ENCODE measurements at regions not wholly inside any gene's neighbourhood (a gene's known extent, or its start where the extent isn't known, plus 50 kb on each side); places are given as distances from the start of the nearest gene placed in this dataset.

DNA sequence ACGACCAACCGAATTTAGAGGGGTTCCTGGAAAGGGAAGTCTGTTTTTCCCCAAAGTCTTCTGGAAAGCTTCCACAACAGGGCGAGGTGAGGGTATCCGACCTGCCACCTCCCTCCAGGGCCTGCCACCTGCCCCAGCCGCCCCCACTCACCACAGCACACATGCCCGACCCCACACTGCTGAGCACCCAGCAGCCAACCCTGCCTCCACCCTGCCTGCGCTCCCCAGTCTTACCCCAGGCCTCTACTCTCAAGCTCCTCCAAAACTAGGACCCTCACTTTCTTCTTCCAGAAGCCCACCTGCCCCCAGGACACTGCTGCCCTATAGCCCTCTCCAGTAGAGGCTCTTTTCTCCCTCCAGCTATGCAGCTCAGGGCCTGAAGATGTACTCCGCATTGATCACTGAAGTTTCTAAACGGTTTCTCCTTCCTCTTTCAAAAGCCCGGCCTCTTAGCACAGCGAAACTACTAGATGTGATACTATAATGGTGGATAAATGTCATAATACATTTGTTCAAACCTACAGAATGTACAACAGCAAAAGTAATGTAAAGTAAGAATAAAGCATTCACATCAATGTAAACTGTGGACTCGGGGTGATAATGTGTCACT lies 128.8 kb upstream of the SLC1A4 start:
- Histone ChIP-seq H3K79me1 (ENCODE audit: insufficient read depth, low read depth, low read length, poor library complexity, severe bottlenecking) (no peaks in the 10 kb centered on the region), H4K8ac (replicated peaks; ENCODE audit: insufficient read length, low read depth, low read length) (no peak overlapping the region), H3K4me1 (ENCODE audit: insufficient read depth, low read length) (peaks cover 2% of the 10 kb centered on the region; the same call in 1 of the 2 replicates), H3K4ac (ENCODE audit: low read depth, low read length) (no peak overlapping the region), H2BK15ac (ENCODE audit: low read depth, low read length) (no peak overlapping the region), H3K27ac (ENCODE audit: insufficient read length, low read depth, low read length) (no peak overlapping the region), H2BK120ac (ENCODE audit: low read depth, low read length, poor library complexity, severe bottlenecking) (no peak overlapping the region), H3K18ac (ENCODE audit: insufficient read length, low read depth, low read length) (no peak overlapping the region), H3K9me3 (ENCODE audit: control insufficient read depth, low read depth, low read length) (no peaks in the 10 kb centered on the region), H4K5ac (ENCODE audit: insufficient read length, low read depth, low read length) (no peak overlapping the region), H3T11ph (ENCODE audit: low read length) (no peak overlapping the region), H3K14ac (ENCODE audit: insufficient read depth, low read length) (no peak overlapping the region), H3K9ac (ENCODE audit: extremely low read depth, insufficient read length, low read length) (no peak overlapping the region), H4K20me1 (ENCODE audit: control insufficient read depth, insufficient read depth, insufficient read length) (no peaks in the 10 kb centered on the region), H3K27me3 (ENCODE audit: insufficient read depth, low read length) (no peaks in the 10 kb centered on the region; the same call in 1 of the 2 replicates), H2BK5ac (ENCODE audit: insufficient read length, low read length) (no peak overlapping the region), H3K23me2 (ENCODE audit: insufficient read length, low read depth, low read length, poor library complexity, severe bottlenecking) (peaks cover 10% of the 10 kb centered on the region), H2BK12ac (ENCODE audit: insufficient read length, low read depth, low read length) (no peak overlapping the region), H2AFZ (ENCODE audit: low read length) (no peak overlapping the region), H3K23ac (ENCODE audit: insufficient read length, low read depth, low read length) (no peak overlapping the region), H3K56ac (ENCODE audit: insufficient read length, low read depth, low read length) (no peak overlapping the region), H4K91ac (ENCODE audit: insufficient read length, low read depth, low read length) (no peak overlapping the region), H2BK20ac (ENCODE audit: low read depth, low read length, poor library complexity, severe bottlenecking) (no peak overlapping the region), H3K79me2 (ENCODE audit: insufficient read depth, low read length) (no peaks in the 10 kb centered on the region), H2AK5ac (ENCODE audit: insufficient read length, low read length) (no peak overlapping the region), H3K4me2 (ENCODE audit: insufficient read depth, insufficient read length, low read length) (peak overlapping the region; percentile 87)
- no CpG with 5 or more reads among the region's 12 CpGs for WGBS (ENCODE audit: extremely low coverage, insufficient read length, low lambda C conversion rate)
- no peaks in the 10 kb centered on the region for H3K9me3 Mint-ChIP-seq
- H3K27ac Mint-ChIP-seq, result no peak overlapping the region
- no peaks in the 10 kb centered on the region for H3K36me3 Mint-ChIP-seq (ENCODE audit: insufficient read depth in 1 of 3, low read depth in 3 of 3)
- H3K27me3 Mint-ChIP-seq (ENCODE audit: low read depth), result peaks cover 25% of the 10 kb centered on the region
- peaks cover 26 to 29% of the 10 kb centered on the region in 2 experiments for H3K4me1 Mint-ChIP-seq
- no peak overlapping the region for H3K4me3 Mint-ChIP-seq
- no peak for DNase-seq
- TF ChIP-seq, protein P1, sequence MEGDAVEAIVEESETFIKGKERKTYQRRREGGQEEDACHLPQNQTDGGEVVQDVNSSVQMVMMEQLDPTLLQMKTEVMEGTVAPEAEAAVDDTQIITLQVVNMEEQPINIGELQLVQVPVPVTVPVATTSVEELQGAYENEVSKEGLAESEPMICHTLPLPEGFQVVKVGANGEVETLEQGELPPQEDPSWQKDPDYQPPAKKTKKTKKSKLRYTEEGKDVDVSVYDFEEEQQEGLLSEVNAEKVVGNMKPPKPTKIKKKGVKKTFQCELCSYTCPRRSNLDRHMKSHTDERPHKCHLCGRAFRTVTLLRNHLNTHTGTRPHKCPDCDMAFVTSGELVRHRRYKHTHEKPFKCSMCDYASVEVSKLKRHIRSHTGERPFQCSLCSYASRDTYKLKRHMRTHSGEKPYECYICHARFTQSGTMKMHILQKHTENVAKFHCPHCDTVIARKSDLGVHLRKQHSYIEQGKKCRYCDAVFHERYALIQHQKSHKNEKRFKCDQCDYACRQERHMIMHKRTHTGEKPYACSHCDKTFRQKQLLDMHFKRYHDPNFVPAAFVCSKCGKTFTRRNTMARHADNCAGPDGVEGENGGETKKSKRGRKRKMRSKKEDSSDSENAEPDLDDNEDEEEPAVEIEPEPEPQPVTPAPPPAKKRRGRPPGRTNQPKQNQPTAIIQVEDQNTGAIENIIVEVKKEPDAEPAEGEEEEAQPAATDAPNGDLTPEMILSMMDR (conservative IDR thresholded peaks at IDR 0.05), result no peak

Data from H9 (cell line).